Natural killer cell (primary cell): ENCODE measurements at regions not wholly inside any gene's neighbourhood (a gene's known extent, or its start where the extent isn't known, plus 50 kb on each side); places are given as distances from the start of the nearest gene placed in this dataset.

ENCODE experiments used
- ATAC-seq, 3 donors: fragments of 150-1000 bp in 2 of 3; fragments of 200-7000 bp in 1 of 3; cut with Tn5 transposase; 1 replicate in 1 of 3; 2 replicates in 2 of 3; pipeline ENCODE4 v1.10.0; 2021; ENCODE audit warnings: mild to moderate bottlenecking in 2 of 3, moderate library complexity in 2 of 3
- DNase-seq, 2 donors: peaks; one replicate each; pipeline versions ENCODE4 v3.0.0 to v3.0.0-alpha.2; 2013 to 2021; ENCODE audit warnings: mixed read lengths in 1 of 2
- H3K27ac ChIP-seq: one replicate; pipeline ENCODE4 v1.5.1; 2013; ENCODE audit warnings: mild to moderate bottlenecking, low read length
- H3K27me3 ChIP-seq: one replicate; pipeline ENCODE4 v1.6.1; 2013; ENCODE audit warnings: low read length; ENCODE audit not compliant: control insufficient read depth, insufficient read depth
- H3K36me3 ChIP-seq: one replicate; pipeline ENCODE4 v1.6.1; 2013; ENCODE audit warnings: low read length; ENCODE audit not compliant: control insufficient read depth, insufficient read depth
- H3K4me1 ChIP-seq: one replicate; pipeline ENCODE4 v1.6.1; 2013; ENCODE audit warnings: low read length; ENCODE audit not compliant: control insufficient read depth, insufficient read depth
- H3K4me3 ChIP-seq: one replicate; pipeline ENCODE4 v1.5.1; 2013; ENCODE audit warnings: low read length
- H3K9me3 ChIP-seq: one replicate; pipeline ENCODE4 v1.6.1; 2013; ENCODE audit warnings: low read length; ENCODE audit not compliant: control insufficient read depth, insufficient read depth
- H3K27ac Mint-ChIP-seq, 2 donors: one replicate each; pipeline ENCODE4 v1.8.0; 2022; ENCODE audit warnings: mild to moderate bottlenecking in 2 of 2, mixed read lengths in 2 of 2, moderate library complexity in 1 of 2
- H3K27me3 Mint-ChIP-seq, 2 donors: one replicate each; pipeline ENCODE4 v1.8.0; 2022; ENCODE audit warnings: low read depth in 2 of 2, mixed read lengths in 2 of 2
- H3K36me3 Mint-ChIP-seq: one replicate; pipeline ENCODE4 v1.8.0; 2022; ENCODE audit warnings: mixed read lengths
- H3K4me1 Mint-ChIP-seq, 2 donors: one replicate each; pipeline ENCODE4 v1.8.0; 2022; ENCODE audit warnings: mixed read lengths in 2 of 2
- H3K4me3 Mint-ChIP-seq: one replicate; pipeline ENCODE4 v1.8.0; 2022; ENCODE audit warnings: mild to moderate bottlenecking, moderate library complexity, mixed read lengths
- H3K9me3 Mint-ChIP-seq, 2 donors: one replicate each; pipeline ENCODE4 v1.8.0; 2022; ENCODE audit warnings: mixed read lengths in 2 of 2
- WGBS: methylation state at CpG from one replicate; pipeline ENCODE4 v1.1.7; 2013; ENCODE audit warnings: missing lambda C conversion rate; ENCODE audit not compliant: insufficient coverage; 5-methylcytosine and 5-hydroxymethylcytosine counted together
- intact Hi-C: fragments of 100-400 bp; cut with micrococcal nuclease; formaldehyde crosslinking; loops from one replicate; pipeline ENCODE4 v1.14.2; 2022
- TF ChIP-seq, protein P1 (sequence below): fragments of 200-600 bp; IDR thresholded peaks from one replicate; pipeline ENCODE4 v1.8.0; 2022; ENCODE audit warnings: antibody characterized with exemption

DNA sequence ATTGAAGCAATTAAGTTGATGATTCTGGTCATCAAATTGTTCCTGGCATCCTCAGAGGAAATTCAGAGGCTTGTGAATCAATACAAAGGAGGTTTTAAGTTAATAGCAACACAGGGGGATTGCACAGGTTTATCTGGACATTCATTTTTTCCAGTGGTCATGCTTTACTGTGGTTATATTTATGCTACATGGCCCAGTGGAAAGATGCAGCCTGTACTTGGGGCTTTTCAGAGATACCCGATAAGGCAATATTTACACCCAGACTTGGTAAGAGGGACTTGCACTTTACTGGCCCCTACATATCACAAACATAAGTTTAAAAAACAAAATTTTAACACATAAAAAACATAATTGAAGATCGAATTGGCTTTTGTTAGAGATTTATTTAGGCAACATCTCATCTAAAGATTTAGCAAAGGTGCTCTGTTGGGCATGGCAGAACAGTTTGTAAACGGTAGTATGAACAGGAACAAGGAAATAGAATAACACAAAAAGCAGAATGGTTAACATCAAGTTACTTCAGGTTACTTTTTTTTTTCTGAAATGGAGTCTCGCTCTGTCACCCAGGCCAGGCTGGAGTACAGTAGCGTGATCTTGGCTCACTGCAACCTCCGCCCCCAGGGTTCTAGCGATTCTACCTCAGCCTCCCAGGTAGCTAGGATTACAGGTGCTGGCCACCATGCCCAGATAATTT, 49.7 kb upstream of the GLDC start:
- no peak overlapping the region for H3K27ac ChIP-seq
- no peak overlapping the region for H3K27ac Mint-ChIP-seq

More for the DNA sequence above, 49.7 kb upstream of the GLDC start:
- no peaks in the 10 kb centered on the region for H3K9me3 Mint-ChIP-seq
- peaks cover 0 to 3% of the 10 kb centered on the region in 2 donors for H3K27me3 Mint-ChIP-seq
- DNase-seq (no peak), ATAC-seq (no peak)
- no peaks in the 10 kb centered on the region for H3K36me3 Mint-ChIP-seq
- Histone ChIP-seq H3K9me3 (no peaks in the 10 kb centered on the region), H3K4me3 (no peak overlapping the region), H3K4me1 (no peaks in the 10 kb centered on the region), H3K27me3 (no peaks in the 10 kb centered on the region), H3K36me3 (no peaks in the 10 kb centered on the region)
- WGBS, result 80% methylated on average over 6 of the region's 7 CpGs
- TF ChIP-seq, protein P1, sequence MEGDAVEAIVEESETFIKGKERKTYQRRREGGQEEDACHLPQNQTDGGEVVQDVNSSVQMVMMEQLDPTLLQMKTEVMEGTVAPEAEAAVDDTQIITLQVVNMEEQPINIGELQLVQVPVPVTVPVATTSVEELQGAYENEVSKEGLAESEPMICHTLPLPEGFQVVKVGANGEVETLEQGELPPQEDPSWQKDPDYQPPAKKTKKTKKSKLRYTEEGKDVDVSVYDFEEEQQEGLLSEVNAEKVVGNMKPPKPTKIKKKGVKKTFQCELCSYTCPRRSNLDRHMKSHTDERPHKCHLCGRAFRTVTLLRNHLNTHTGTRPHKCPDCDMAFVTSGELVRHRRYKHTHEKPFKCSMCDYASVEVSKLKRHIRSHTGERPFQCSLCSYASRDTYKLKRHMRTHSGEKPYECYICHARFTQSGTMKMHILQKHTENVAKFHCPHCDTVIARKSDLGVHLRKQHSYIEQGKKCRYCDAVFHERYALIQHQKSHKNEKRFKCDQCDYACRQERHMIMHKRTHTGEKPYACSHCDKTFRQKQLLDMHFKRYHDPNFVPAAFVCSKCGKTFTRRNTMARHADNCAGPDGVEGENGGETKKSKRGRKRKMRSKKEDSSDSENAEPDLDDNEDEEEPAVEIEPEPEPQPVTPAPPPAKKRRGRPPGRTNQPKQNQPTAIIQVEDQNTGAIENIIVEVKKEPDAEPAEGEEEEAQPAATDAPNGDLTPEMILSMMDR, result no peak
- no peak overlapping the region for H3K4me3 Mint-ChIP-seq
- no peaks in the 10 kb centered on the region for H3K4me1 Mint-ChIP-seq
- intact Hi-C loops, result no loop called here
